ENCODE measurements at regions not wholly inside any gene's neighbourhood (a gene's known extent, or its start where the extent isn't known, plus 50 kb on each side); places are given as distances from the start of the nearest gene placed in this dataset.

- no peak for TF ChIP-seq POLR2A (IDR thresholded peaks at IDR 0.05)
- TF ChIP-seq CTCF (IDR thresholded peaks at IDR 0.05), result no peak
- TF ChIP-seq POLR2AphosphoS5 (IDR thresholded peaks at IDR 0.05), result no peak
Measured at GRCh38 chr2:129008881-129009554, 690.4 kb upstream of the HS6ST1 start.

Data from prostate gland (tissue), 2 donors.